PC-3 (cell line): ENCODE measurements at regions not wholly inside any gene's neighbourhood (a gene's known extent, or its start where the extent isn't known, plus 50 kb on each side); places are given as distances from the start of the nearest gene placed in this dataset.

ENCODE experiments used
- ATAC-seq: fragments of 200-7000 bp; cut with Tn5 transposase; 2 replicates; pipeline ENCODE4 v1.9.1; 2020; ENCODE audit warnings: mild to moderate bottlenecking, moderate library complexity
- BruUV-seq: library from RNA; stranded (reverse); fragments of 400-500 nt; replicated peaks from 2 replicates; lab custom pipeline; 2021; lab: Mats Ljungman, UMichigan
- CTCF ChIA-PET: fragments of 300-600 bp; sonication (Branson Sonifier 250); formaldehyde crosslinking; loops from one replicate; lab custom pipeline; 2022; ENCODE audit warnings: antibody characterized with exemption; lab: Charles Lee
- POLR2A ChIA-PET: fragments of 300-600 bp; sonication (Branson Sonifier 250); formaldehyde crosslinking; loops from one replicate; lab custom pipeline; 2022; ENCODE audit warnings: antibody characterized with exemption; ENCODE audit not compliant: unreplicated experiment; lab: Charles Lee
- DNase-seq: peaks from one replicate; pipeline ENCODE4 v3.0.0-alpha.2; 2015
- H2AFZ ChIP-seq: fragments of 300-600 bp; sonication (generic); 2 replicates; pipeline ENCODE4 v1.6.0; 2016; ENCODE audit warnings: antibody characterized with exemption, low read length
- H3F3A ChIP-seq: fragments of 300-600 bp; sonication (generic); one replicate; pipeline ENCODE4 v1.6.0; 2017; ENCODE audit warnings: antibody characterized with exemption, low read length, control low read depth, mild to moderate bottlenecking; ENCODE audit not compliant: unreplicated experiment
- H3K27ac ChIP-seq: fragments of 300-600 bp; sonication (generic); 2 replicates; pipeline ENCODE4 v1.5.1; 2016; ENCODE audit warnings: mild to moderate bottlenecking, low read length
- H3K27me3 ChIP-seq: fragments of 300-600 bp; sonication (generic); 2 replicates; pipeline ENCODE4 v1.6.1; 2016; ENCODE audit warnings: low read length, mixed read lengths
- H3K36me3 ChIP-seq: fragments of 300-600 bp; sonication (generic); 2 replicates; pipeline ENCODE4 v1.6.1; 2016; ENCODE audit warnings: low read depth, mixed run types, low read length, mixed read lengths
- H3K4me1 ChIP-seq: fragments of 300-600 bp; sonication (generic); 2 replicates; pipeline ENCODE4 v1.5.1; 2016; ENCODE audit warnings: low read length; ENCODE audit not compliant: insufficient read depth
- H3K4me2 ChIP-seq: fragments of 300-600 bp; sonication (generic); 2 replicates; pipeline ENCODE4 v1.6.0; 2016; ENCODE audit warnings: low read length
- H3K4me3 ChIP-seq: fragments of 300-600 bp; sonication (generic); 2 replicates; pipeline ENCODE4 v1.5.1; 2016; ENCODE audit warnings: mild to moderate bottlenecking, low read length, mixed read lengths
- H3K79me2 ChIP-seq: fragments of 300-600 bp; sonication (generic); 2 replicates; pipeline ENCODE4 v1.6.1; 2017; ENCODE audit warnings: low read length, mixed read lengths
- H3K9ac ChIP-seq: fragments of 300-600 bp; sonication (generic); 2 replicates; pipeline ENCODE4 v1.6.0; 2016; ENCODE audit warnings: mild to moderate bottlenecking, low read length
- H3K9me2 ChIP-seq: fragments of 300-600 bp; sonication (generic); replicated peaks from 2 replicates; pipeline ENCODE4 v1.6.1; 2016; ENCODE audit warnings: mixed run types, low read length, mixed read lengths
- H3K9me3 ChIP-seq: fragments of 300-600 bp; sonication (generic); 2 replicates; pipeline ENCODE4 v1.6.1; 2016; ENCODE audit warnings: low read length, mixed read lengths
- H4K20me1 ChIP-seq: fragments of 300-600 bp; sonication (generic); 2 replicates; pipeline ENCODE4 v1.6.1; 2016; ENCODE audit warnings: low read length, mixed read lengths
- CTCF ChIP-seq: fragments of 300-600 bp; sonication (generic); conservative IDR thresholded peaks from 2 replicates; pipeline ENCODE4 v1.5.1; 2017; ENCODE audit warnings: antibody characterized with exemption, low read depth, mild to moderate bottlenecking, low read length
- EZH2 ChIP-seq: fragments of 300-600 bp; sonication (generic); IDR thresholded peaks from one replicate; pipeline ENCODE4 v1.6.1; 2017; ENCODE audit warnings: antibody characterized with exemption, mild to moderate bottlenecking, low read length; ENCODE audit not compliant: unreplicated experiment
- EZH2phosphoT487 ChIP-seq: fragments of 300-600 bp; sonication (generic); IDR thresholded peaks from 2 replicates; pipeline ENCODE4 v1.6.1; 2018; ENCODE audit warnings: mild to moderate bottlenecking, antibody characterized with exemption, low read length, borderline replicate concordance
- intact Hi-C: fragments of 100-400 bp; cut with micrococcal nuclease; formaldehyde crosslinking; loops from 2 replicates; pipeline ENCODE4 v1.9.0; 2023

- no peak for ATAC-seq
- CTCF ChIA-PET = no interaction called here
- DNase-seq = no peak
Observed at GRCh38 chr12:89941436-89941835, 232.8 kb upstream of the ATP2B1 start.

GRCh38 chr12:89939522-89940215, 231.0 kb upstream of the ATP2B1 start:
- H3K79me2 ChIP-seq = no peaks in the 10 kb centered on the region
- no TSS peak for BruUV-seq
- H3K9me3 ChIP-seq = no peaks in the 10 kb centered on the region
- no peaks in the 10 kb centered on the region for H4K20me1 ChIP-seq
- CTCF ChIA-PET = no interaction called here
- intact Hi-C loops = no loop called here
- no peak overlapping the region for H3K4me2 ChIP-seq
- TF ChIP-seq EZH2 = no peak
- TF ChIP-seq EZH2phosphoT487 = no peak
- no peak for TF ChIP-seq CTCF
- DNase-seq (no peak), ATAC-seq (no peak)
- H3F3A ChIP-seq = no peaks in the 10 kb centered on the region
- no peaks in the 10 kb centered on the region for H3K36me3 ChIP-seq
- H3K9me2 ChIP-seq = no peaks in the 10 kb centered on the region
- POLR2A ChIA-PET = no interaction called here
- 0 out of 2 replicates have a peak, but pooled peaks cover 6% of the 10 kb centered on the region for H3K4me1 ChIP-seq
- H2AFZ ChIP-seq = no peak overlapping the region
- no peaks in the 10 kb centered on the region for H3K27me3 ChIP-seq
- no peak overlapping the region for H3K27ac ChIP-seq
- H3K9ac ChIP-seq = no peak overlapping the region
- H3K4me3 ChIP-seq = no peak overlapping the region

More at GRCh38 chr12:89941436-89941835, 232.8 kb upstream of the ATP2B1 start:
- no peaks in the 10 kb centered on the region for H3K36me3 ChIP-seq
- 0 out of 2 replicates have a peak, but pooled peaks cover 6% of the 10 kb centered on the region for H3K4me1 ChIP-seq
- no peak overlapping the region for H3K27ac ChIP-seq
- BruUV-seq = no TSS peak
- H4K20me1 ChIP-seq = no peaks in the 10 kb centered on the region
- intact Hi-C loops = no loop called here
- no peaks in the 10 kb centered on the region for H3K27me3 ChIP-seq
- POLR2A ChIA-PET = no interaction called here
- TF ChIP-seq EZH2phosphoT487 (no peak), CTCF (no peak), EZH2 (no peak)
- H3K79me2 ChIP-seq = no peaks in the 10 kb centered on the region
- H3K4me2 ChIP-seq = no peak overlapping the region
- no peak overlapping the region for H3K4me3 ChIP-seq
- H3K9me2 ChIP-seq = no peaks in the 10 kb centered on the region
- no peak overlapping the region for H3K9ac ChIP-seq
- H3K9me3 ChIP-seq = no peaks in the 10 kb centered on the region
- H2AFZ ChIP-seq = no peak overlapping the region
- no peaks in the 10 kb centered on the region for H3F3A ChIP-seq

GRCh38 chr12:89936631-89937030, 228.0 kb upstream of the ATP2B1 start:
- Histone ChIP-seq H3F3A (no peaks in the 10 kb centered on the region), H3K9me2 (no peaks in the 10 kb centered on the region), H3K4me2 (no peak overlapping the region), H3K4me3 (no peak overlapping the region), H3K27me3 (no peaks in the 10 kb centered on the region), H3K36me3 (no peaks in the 10 kb centered on the region), H3K4me1 (peaks cover 9% of the 10 kb centered on the region; the same call in 1 of the 2 replicates), H3K79me2 (no peaks in the 10 kb centered on the region), H2AFZ (no peak overlapping the region), H3K9me3 (no peaks in the 10 kb centered on the region), H4K20me1 (no peaks in the 10 kb centered on the region), H3K27ac (no peak overlapping the region), H3K9ac (no peak overlapping the region)
- POLR2A ChIA-PET = no interaction called here
- DNase-seq (no peak), ATAC-seq (no peak)
- BruUV-seq = no TSS peak
- CTCF ChIA-PET = no interaction called here
- TF ChIP-seq EZH2phosphoT487 = no peak
- no peak for TF ChIP-seq CTCF
- TF ChIP-seq EZH2 = no peak
- intact Hi-C loops = no loop called here
